ENCODE measurements at regions not wholly inside any gene's neighbourhood (a gene's known extent, or its start where the extent isn't known, plus 50 kb on each side); places are given as distances from the start of the nearest gene placed in this dataset.
A peak's percentile ranks its signal among the peaks of the same experiment; 100 is the strongest.

DNA sequence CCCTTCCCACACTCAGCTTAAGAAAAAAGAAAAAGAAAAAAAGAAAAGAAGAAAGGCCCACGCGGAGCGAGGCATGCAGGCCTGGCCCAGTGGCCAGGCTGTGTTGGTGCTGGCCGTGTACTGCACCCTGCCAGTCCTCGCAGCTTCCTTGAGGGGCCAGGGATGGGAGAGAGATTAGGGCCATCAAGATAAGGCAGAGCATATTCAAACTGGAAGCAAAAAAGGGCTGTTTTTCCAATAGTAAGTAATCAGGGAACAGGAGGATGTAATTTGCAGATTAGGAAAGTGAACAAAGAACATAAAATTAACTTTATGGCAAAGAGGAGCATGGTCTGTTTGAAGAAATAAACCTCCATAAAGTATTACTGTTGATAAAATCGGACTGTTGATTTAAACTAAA lies 319.6 kb upstream of the CLINT1 start:
- H3K27me3 ChIP-seq (ENCODE audit: control insufficient read depth, insufficient read depth, low read length): no peaks in the 10 kb centered on the region; the same call in none of the 2 replicates
- H3K36me3 ChIP-seq (ENCODE audit: control insufficient read depth, insufficient read depth, low read length): no peaks in the 10 kb centered on the region
- ChIA-PET CTCF (no interaction called here), POLR2A (no interaction called here)
- no peak for DNase-seq (ENCODE audit: low read depth)
- TF ChIP-seq, protein P1, sequence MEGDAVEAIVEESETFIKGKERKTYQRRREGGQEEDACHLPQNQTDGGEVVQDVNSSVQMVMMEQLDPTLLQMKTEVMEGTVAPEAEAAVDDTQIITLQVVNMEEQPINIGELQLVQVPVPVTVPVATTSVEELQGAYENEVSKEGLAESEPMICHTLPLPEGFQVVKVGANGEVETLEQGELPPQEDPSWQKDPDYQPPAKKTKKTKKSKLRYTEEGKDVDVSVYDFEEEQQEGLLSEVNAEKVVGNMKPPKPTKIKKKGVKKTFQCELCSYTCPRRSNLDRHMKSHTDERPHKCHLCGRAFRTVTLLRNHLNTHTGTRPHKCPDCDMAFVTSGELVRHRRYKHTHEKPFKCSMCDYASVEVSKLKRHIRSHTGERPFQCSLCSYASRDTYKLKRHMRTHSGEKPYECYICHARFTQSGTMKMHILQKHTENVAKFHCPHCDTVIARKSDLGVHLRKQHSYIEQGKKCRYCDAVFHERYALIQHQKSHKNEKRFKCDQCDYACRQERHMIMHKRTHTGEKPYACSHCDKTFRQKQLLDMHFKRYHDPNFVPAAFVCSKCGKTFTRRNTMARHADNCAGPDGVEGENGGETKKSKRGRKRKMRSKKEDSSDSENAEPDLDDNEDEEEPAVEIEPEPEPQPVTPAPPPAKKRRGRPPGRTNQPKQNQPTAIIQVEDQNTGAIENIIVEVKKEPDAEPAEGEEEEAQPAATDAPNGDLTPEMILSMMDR (IDR thresholded peaks at IDR 0.05; ENCODE audit: insufficient read depth, low read depth, low read length): no peak
- no peak overlapping the region for H3K4me3 ChIP-seq (ENCODE audit: low read depth, low read length)

DNA sequence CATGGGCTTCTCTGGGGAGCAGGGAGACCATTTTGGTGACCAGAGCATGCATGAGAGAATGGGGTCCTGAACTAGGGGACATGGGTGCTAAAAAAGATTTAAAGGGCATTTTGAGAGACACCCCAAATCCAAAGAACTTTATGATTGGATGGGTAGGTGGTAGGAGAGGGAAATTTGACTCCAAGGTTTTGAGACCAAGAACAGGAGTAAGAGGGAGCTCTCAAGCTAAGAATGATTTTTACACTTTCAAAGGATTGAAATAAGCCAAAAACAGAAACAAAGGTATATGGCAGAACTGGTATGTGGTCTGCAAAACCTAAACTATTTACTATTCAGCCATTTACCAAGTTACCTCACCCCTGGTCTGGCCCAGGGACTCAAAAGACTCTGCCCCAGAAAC lies 318.2 kb upstream of the CLINT1 start:
- CTCF ChIA-PET: interaction anchor here (1.0 to 4.0 kb wide), 3 partner anchors 463 to 932 kb away, joined by 3 to 73 read pairs (median 5); no protein-coding TSS in a partner anchor
- Histone ChIP-seq H3K27me3 (ENCODE audit: control insufficient read depth, insufficient read depth, low read length) (no peaks in the 10 kb centered on the region; the same call in none of the 2 replicates), H3K36me3 (ENCODE audit: control insufficient read depth, insufficient read depth, low read length) (no peaks in the 10 kb centered on the region), H3K4me3 (ENCODE audit: low read depth, low read length) (no peak overlapping the region)
- TF ChIP-seq, protein P1 (IDR thresholded peaks at IDR 0.05; ENCODE audit: insufficient read depth, low read depth, low read length): no peak
- DNase-seq (ENCODE audit: low read depth): no peak
- POLR2A ChIA-PET: no interaction called here

DNA sequence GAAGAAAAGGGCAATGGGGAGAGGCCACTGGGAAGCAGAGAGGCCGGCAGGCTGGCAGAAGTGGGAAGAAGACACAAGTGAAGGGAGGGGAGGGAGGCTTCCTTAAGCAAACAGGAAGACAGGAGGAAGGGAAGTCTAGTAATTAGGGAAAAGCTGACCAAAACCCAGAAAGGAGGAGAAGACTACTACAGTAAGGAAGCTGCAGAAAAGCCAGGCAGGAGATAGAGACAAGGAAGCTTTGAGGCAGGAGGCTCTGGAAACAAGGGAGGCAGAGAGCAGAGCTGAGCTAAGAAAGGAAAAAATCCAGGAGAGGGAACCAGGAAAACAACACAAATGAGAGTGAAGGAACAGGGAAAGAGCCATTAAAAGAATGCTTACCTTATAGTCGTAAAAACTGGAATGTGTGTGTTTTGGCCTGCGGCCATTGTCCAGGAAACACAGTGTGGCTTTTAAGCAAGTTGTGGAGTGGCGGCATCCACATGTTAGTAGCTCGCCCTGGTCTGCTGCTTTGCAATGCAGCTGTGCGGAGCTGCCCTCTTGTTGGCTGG lies 317.1 kb upstream of the CLINT1 start:
- POLR2A ChIA-PET: interaction anchor here (0.6 kb wide), 1 partner anchor 252 kb away, joined by 3 read pairs; no protein-coding TSS in a partner anchor

DNA sequence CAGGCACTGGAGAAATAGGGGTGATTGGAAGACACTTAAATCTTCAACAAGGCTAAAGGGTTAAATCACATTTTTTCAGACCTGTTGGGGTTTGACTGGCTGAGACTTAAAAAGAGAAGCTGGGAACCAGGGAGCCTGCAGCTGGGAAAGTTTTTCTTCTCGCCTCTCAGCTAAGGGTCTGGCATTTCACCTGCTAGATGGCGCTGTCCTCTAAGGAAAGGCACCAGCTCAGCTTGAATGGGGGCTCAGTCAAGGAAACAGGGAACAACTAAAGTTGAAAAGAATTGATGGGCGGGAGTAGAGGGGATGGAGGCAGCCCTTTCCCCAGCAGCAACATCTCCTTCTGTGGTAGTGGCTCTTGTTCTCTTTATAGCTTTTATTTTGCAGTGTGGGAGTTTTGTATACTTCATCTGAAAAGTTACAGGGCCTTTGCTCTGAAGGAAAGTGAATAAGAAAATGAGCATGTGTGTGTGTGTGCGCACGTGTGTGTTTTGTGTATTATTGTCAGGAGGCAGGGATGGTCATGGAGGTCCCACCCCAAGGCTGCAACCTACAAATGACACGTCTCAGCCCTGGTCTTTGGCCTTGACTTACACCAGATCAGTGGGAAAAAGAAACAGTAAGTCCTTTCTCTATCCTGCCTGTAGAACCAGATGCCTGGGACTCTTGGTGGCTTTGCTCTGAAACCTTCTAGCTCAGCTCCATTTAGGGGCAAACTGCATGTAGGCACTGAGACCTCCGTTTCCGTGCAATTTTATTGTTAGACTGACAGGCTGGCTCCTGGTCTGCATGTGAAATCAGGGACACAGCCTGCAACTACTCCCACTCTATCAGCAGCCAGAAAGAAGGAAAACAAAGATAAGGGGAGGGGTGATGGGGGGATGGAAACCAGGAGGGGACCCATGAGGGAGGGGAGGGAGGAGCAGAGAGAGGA lies 316.2 kb upstream of the CLINT1 start:
- no peak for DNase-seq (ENCODE audit: low read depth)
- TF ChIP-seq, protein P1 (IDR thresholded peaks at IDR 0.05; ENCODE audit: insufficient read depth, low read depth, low read length): peak; percentile 83
- ChIA-PET CTCF (interaction anchor here (0.6 to 4.0 kb wide), 30 partner anchors 9 to 957 kb away, joined by 3 to 73 read pairs (median 4); no protein-coding TSS in a partner anchor), POLR2A (interaction anchor here (0.5 kb wide), 1 partner anchor 16 kb away, joined by 3 read pairs; no protein-coding TSS in a partner anchor)
- H3K36me3 ChIP-seq (ENCODE audit: control insufficient read depth, insufficient read depth, low read length): no peaks in the 10 kb centered on the region
- no peaks in the 10 kb centered on the region; the same call in none of the 2 replicates for H3K27me3 ChIP-seq (ENCODE audit: control insufficient read depth, insufficient read depth, low read length)
- H3K4me3 ChIP-seq (ENCODE audit: low read depth, low read length): no peak overlapping the region

More for the DNA sequence above, 317.1 kb upstream of the CLINT1 start:
- CTCF ChIA-PET: interaction anchor here (0.7 to 4.0 kb wide), 19 partner anchors 14 to 950 kb away, joined by 3 to 73 read pairs (median 4); no protein-coding TSS in a partner anchor
- H3K36me3 ChIP-seq (ENCODE audit: control insufficient read depth, insufficient read depth, low read length): no peaks in the 10 kb centered on the region
- no peaks in the 10 kb centered on the region; the same call in none of the 2 replicates for H3K27me3 ChIP-seq (ENCODE audit: control insufficient read depth, insufficient read depth, low read length)
- no peak overlapping the region for H3K4me3 ChIP-seq (ENCODE audit: low read depth, low read length)
- no peak for DNase-seq (ENCODE audit: low read depth)
- TF ChIP-seq, protein P1 (IDR thresholded peaks at IDR 0.05; ENCODE audit: insufficient read depth, low read depth, low read length): no peak

DNA sequence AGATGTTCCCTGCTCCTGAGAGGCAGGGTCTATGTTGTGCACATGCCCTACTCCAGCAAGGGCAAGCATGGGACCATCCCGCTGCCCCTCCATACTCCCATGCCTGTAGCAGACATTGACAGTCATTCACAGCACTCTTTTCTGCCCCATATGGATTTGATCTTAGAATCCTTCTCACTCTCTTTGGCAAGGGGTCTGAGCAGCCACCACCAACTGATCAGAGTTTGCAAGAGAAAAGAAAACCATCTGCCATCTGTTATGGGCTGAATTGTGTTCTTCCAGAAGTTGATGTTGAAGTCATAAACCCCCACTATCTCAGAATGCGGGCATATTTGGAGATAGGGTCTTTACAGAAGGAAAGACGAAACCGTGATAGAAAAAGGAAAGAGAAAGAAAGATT lies 315.1 kb upstream of the CLINT1 start:
- Histone ChIP-seq H3K36me3 (ENCODE audit: control insufficient read depth, insufficient read depth, low read length) (no peaks in the 10 kb centered on the region), H3K4me3 (ENCODE audit: low read depth, low read length) (no peak overlapping the region), H3K27me3 (ENCODE audit: control insufficient read depth, insufficient read depth, low read length) (no peaks in the 10 kb centered on the region; the same call in none of the 2 replicates)
- DNase-seq (ENCODE audit: low read depth): no peak
- CTCF ChIA-PET: interaction anchor here (0.8 to 4.8 kb wide), 10 partner anchors 12 to 958 kb away, joined by 3 to 73 read pairs (median 5); no protein-coding TSS in a partner anchor
- POLR2A ChIA-PET: no interaction called here
- TF ChIP-seq, protein P1 (IDR thresholded peaks at IDR 0.05; ENCODE audit: insufficient read depth, low read depth, low read length): no peak
